GM19452 (cell line): ENCODE measurements at regions not wholly inside any gene's neighbourhood (a gene's known extent, or its start where the extent isn't known, plus 50 kb on each side); places are given as distances from the start of the nearest gene placed in this dataset.
"Not testable (repeated sequence)": the region's sequence is repeated elsewhere in the genome, so short reads cannot be mapped to it uniquely, and the experiment has no call there.

Source experiments
- ATAC-seq: cut with Tn5 transposase; IDR thresholded peaks from one replicate; pipeline ENCODE4 v1.9.1; 2021; ENCODE audit not compliant: unreplicated experiment

DNA sequence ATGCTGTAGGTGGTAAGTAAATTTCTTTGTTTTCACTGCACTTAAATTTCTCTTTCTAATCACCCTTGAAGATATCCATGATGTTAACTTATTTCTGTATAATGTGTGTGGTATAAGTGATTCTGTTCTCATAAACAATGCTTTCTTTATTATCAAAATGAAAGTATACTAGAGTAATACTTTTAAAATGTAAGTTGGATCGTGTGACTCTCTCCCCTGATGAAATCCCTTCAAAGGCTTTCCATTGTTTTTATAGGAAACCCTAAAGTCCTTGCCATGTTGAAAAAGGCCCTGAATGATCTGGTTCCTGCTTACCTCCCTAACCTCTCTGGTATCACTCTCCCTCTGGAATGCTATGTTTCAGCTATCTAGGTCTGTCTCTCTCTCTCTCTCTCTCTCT is 191.1 kb upstream of the LHX8 start:
- no peak for ATAC-seq

GRCh38 chr1:74946388-74946787 is 187.8 kb upstream of the LHX8 start:
- no peak for ATAC-seq

- not testable (repeated sequence) for ATAC-seq
Measured at GRCh38 chr1:74949348-74949747, 184.8 kb upstream of the LHX8 start.

GRCh38 chr1:74951981-74952380 is 182.2 kb upstream of the LHX8 start:
- ATAC-seq = not testable (repeated sequence)

DNA sequence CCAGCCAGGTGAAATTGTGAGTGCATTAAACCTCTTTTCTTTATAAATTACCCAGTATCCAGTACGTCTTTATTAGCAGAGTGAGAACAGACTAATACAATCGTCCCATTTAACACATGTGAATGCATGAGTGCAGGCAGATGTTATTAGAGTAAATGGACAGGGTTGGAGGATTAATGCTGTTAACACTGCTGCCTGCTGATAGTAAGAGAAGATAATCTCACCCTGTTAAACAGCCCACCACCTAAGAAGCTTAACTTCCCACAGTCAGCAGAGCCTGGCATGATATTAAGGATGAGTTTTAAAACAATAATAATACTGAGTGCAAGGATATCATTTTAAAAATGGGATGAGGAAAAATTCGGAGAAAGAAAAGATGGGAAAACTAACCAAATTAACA is 181.4 kb upstream of the LHX8 start:
- no peak for ATAC-seq

DNA sequence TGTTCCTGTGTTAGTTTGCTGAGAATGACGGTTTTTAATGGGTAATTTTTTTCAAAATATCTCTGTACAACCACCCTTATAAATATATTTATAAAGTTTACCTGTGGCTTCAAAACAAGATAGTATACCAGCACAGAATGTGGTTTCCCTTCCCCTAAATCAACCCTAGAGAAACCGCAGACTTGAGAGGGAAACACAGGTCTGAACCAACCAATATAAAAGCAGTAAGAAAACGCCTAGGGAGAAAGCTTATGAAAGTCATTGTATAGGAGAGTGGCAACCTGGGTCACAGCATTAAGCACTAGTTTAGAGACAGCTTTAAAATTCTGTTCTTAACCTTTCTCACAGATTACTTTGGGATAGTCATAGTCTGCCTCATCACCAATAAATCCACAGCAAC is 180.6 kb upstream of the LHX8 start:
- ATAC-seq = no peak

GRCh38 chr1:74963120-74963519 is 171.1 kb upstream of the LHX8 start:
- no peak for ATAC-seq

- ATAC-seq = no peak
Measured at GRCh38 chr1:74964508-74965102, 169.6 kb upstream of the LHX8 start.

- ATAC-seq = no peak
Measured at GRCh38 chr1:74969566-74970135, 164.5 kb upstream of the LHX8 start.

DNA sequence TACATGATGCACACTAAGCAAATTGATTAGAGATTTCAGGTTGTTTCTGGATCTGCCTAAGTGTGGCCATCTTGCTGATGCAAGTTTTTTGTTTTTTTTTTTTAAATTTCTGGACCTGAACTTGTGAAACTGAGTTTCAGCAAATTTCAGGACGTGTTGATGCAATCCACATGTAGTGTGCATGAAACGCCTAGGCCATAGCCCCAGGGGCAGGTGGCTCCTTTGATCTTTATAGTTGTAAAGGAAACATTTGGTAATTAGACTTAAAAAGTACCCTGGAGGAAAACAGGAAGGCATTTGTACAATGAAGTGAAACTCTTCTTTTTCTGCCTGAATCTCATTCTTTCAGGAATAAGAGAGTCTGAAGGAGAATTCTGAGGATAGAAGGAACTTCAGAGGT is 162.2 kb upstream of the LHX8 start:
- ATAC-seq = no peak

GRCh38 chr1:74976491-74976890 is 157.7 kb upstream of the LHX8 start:
- no peak for ATAC-seq

- ATAC-seq = not testable (repeated sequence)
Measured at GRCh38 chr1:74992448-74992847, 141.7 kb upstream of the LHX8 start.

- no peak for ATAC-seq
Measured at GRCh38 chr1:74995821-74996220, 138.4 kb upstream of the LHX8 start.

DNA sequence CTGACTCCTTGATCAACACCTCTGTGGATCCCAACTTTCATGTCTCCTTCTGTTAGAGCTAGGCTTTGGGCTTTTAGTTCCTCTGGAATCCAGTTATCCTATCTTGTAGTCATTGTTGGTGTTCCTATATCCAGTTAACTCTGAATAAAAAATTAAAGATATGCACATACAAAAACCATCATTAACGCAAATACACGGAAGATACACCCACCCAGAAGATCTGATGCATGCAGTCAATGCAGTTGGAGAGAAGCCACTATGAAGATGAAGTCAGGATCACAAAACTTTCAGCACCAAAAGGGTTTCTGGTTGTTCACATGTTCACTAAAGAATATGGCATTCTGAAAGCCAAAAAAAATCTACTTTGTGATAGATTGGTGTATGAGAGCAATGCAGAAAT is 123.6 kb upstream of the LHX8 start:
- no peak for ATAC-seq

GRCh38 chr1:75014250-75014649 is 119.9 kb upstream of the LHX8 start:
- no peak for ATAC-seq

GRCh38 chr1:75023005-75023404 is 111.2 kb upstream of the LHX8 start:
- ATAC-seq = no peak

GRCh38 chr1:75034376-75034775 is 99.8 kb upstream of the LHX8 start:
- no peak for ATAC-seq

DNA sequence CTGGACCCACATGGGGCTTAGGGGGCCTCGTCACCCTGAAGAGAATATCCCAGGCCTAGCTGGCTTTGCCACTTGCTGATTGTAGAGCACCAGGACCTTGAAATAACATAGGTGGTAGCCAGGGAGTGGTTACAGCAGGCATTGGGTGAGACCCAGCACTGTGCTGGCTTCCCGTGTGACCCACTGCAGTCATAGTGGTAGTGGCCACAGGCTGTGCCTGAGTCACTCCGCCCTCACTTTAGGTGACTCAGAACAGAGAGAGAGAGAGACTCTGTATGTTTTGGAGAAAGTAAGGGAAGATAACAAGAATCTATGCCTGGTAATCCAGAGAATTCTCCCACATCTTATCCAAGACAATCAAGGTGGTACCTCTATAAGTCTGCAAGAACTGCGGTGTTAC is 98.7 kb upstream of the LHX8 start:
- no peak for ATAC-seq

GRCh38 chr1:75053207-75053606 is 81.0 kb upstream of the LHX8 start:
- no peak for ATAC-seq

- ATAC-seq = no peak
Measured at GRCh38 chr1:75058424-75058823, 75.8 kb upstream of the LHX8 start.

DNA sequence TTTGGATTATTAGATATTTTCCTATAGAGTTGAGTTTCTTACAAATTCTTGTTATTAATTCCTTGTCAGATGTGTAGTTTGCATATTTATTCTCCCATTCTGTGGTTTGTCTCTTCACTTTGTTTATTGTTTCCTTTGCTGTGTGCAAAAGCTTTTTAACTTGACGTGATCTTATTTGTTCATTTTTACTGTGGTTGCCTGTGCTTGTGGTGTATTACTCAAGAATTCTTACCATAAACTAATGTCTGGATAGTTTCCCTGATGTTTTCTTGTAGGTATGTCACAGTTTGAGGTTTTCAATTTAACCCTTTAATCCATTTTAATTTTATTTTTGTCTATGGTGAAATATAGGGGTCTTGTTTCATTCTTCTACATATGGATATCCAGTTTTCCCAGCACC is 72.1 kb upstream of the LHX8 start:
- ATAC-seq = no peak

- no peak for ATAC-seq
Measured at GRCh38 chr1:75067975-75068374, 66.2 kb upstream of the LHX8 start.

DNA sequence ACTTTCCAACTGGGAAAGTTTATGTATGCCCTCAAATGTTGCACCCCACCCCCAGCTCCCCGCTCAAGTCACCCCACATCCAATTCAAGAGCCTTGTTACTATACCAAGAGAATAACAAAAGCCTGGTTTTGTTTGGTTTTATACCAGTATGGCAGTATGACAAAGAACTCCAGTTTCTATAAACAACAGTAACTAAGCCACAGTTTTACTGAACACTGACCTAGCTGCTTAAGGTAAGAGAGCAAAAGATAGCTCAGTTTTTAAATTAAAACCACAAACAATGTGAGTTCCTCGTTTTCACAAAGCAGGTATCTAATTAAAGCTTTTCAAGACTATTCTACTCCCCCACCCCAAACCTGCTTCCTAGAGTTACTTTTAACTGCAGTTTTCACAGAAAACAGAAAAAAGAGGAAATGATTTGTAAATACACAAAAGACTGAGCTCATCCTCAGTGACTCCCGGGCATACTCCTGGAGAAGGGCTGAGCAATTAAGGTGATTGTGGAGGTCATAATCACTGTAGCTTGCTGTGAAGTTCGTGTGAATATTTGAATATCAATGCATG is 59.3 kb upstream of the LHX8 start:
- ATAC-seq = no peak
